ENCODE measurements at regions not wholly inside any gene's neighbourhood (a gene's known extent, or its start where the extent isn't known, plus 50 kb on each side); places are given as distances from the start of the nearest gene placed in this dataset.

- no peak for TF ChIP-seq CTCF (conservative IDR thresholded peaks at IDR 0.05; ENCODE audit: low read depth, low read length)
- no peak overlapping the region for H3K4me3 ChIP-seq (ENCODE audit: low read depth, low read length)
- no peak for DNase-seq (ENCODE audit: low read depth)
These were observed 304.7 kb downstream of the ADGRD1 start for GRCh38 chr12:131258398-131258797.

GRCh38 chr12:131260251-131260905, 306.7 kb downstream of the ADGRD1 start:
- TF ChIP-seq CTCF (conservative IDR thresholded peaks at IDR 0.05; ENCODE audit: low read depth, low read length): no peak
- no peak for DNase-seq (ENCODE audit: low read depth)
- no peak overlapping the region for H3K4me3 ChIP-seq (ENCODE audit: low read depth, low read length)

GRCh38 chr12:131260954-131261353, 307.2 kb downstream of the ADGRD1 start:
- H3K4me3 ChIP-seq (ENCODE audit: low read depth, low read length): no peak overlapping the region
- DNase-seq (ENCODE audit: low read depth): no peak
- no peak for TF ChIP-seq CTCF (conservative IDR thresholded peaks at IDR 0.05; ENCODE audit: low read depth, low read length)

GRCh38 chr12:131261906-131262305, 308.2 kb downstream of the ADGRD1 start:
- DNase-seq (ENCODE audit: low read depth): no peak
- no peak overlapping the region for H3K4me3 ChIP-seq (ENCODE audit: low read depth, low read length)
- TF ChIP-seq CTCF (conservative IDR thresholded peaks at IDR 0.05; ENCODE audit: low read depth, low read length): no peak

GRCh38 chr12:131263626-131264025, 309.9 kb downstream of the ADGRD1 start:
- TF ChIP-seq CTCF (conservative IDR thresholded peaks at IDR 0.05; ENCODE audit: low read depth, low read length): no peak
- no peak for DNase-seq (ENCODE audit: low read depth)

GRCh38 chr12:131264635-131265034, 310.9 kb downstream of the ADGRD1 start:
- TF ChIP-seq CTCF (conservative IDR thresholded peaks at IDR 0.05; ENCODE audit: low read depth, low read length): no peak
- H3K4me3 ChIP-seq (ENCODE audit: low read depth, low read length): no peak overlapping the region
- no peak for DNase-seq (ENCODE audit: low read depth)

More at GRCh38 chr12:131263626-131264025, 309.9 kb downstream of the ADGRD1 start:
- H3K4me3 ChIP-seq (ENCODE audit: low read depth, low read length): no peak overlapping the region

Measured in choroid plexus epithelial cell (primary cell).